Spleen (tissue), 11 donors: ENCODE measurements at regions not wholly inside any gene's neighbourhood (a gene's known extent, or its start where the extent isn't known, plus 50 kb on each side); places are given as distances from the start of the nearest gene placed in this dataset.

Experiments used
- DNase-seq: peaks from one replicate; pipeline ENCODE4 v3.0.0-alpha.2; 2020
- H3K27ac ChIP-seq, 8 donors: fragments of 200-600 bp; sonication (generic) in 7 of 8; 1 replicate in 4 of 8; 2 replicates in 4 of 8; pipeline versions ENCODE4 v1.5.0 to v1.8.0; 2016 to 2021; ENCODE audit warnings: inconsistent platforms in 4 of 8, mild to moderate bottlenecking in 4 of 8, moderate library complexity in 1 of 8
- H3K27me3 ChIP-seq, 7 donors: fragments of 200-600 bp; sonication (generic) in 6 of 7; replicated peaks in 1 of 7; 1 replicate in 4 of 7; 2 replicates in 3 of 7; pipeline versions ENCODE4 v1.5.0 to v1.8.0; 2016 to 2021; ENCODE audit warnings: inconsistent platforms in 3 of 7, mild to moderate bottlenecking in 1 of 7
- H3K36me3 ChIP-seq, 6 donors: fragments of 200-600 bp; sonication (generic) in 5 of 6; 1 replicate in 4 of 6; 2 replicates in 2 of 6; pipeline versions ENCODE4 v1.5.0 to v1.8.0; 2016 to 2021; ENCODE audit warnings: inconsistent platforms in 2 of 6
- H3K4me1 ChIP-seq, 6 donors: fragments of 200-600 bp; sonication (generic) in 5 of 6; 1 replicate in 3 of 6; 2 replicates in 3 of 6; pipeline versions ENCODE4 v1.5.0 to v1.8.0; 2016 to 2021; ENCODE audit warnings: inconsistent platforms in 3 of 6
- H3K4me3 ChIP-seq, 8 donors: fragments of 200-600 bp; sonication (generic) in 7 of 8; 1 replicate in 4 of 8; 2 replicates in 4 of 8; pipeline versions ENCODE4 v1.5.0 to v1.8.0; 2016 to 2021; ENCODE audit warnings: inconsistent platforms in 4 of 8, mild to moderate bottlenecking in 4 of 8, moderate library complexity in 2 of 8
- H3K9me3 ChIP-seq, 8 donors: fragments of 200-600 bp; sonication (generic) in 7 of 8; 1 replicate in 4 of 8; 2 replicates in 4 of 8; pipeline versions ENCODE4 v1.5.0 to v1.8.0; 2016 to 2021; ENCODE audit warnings: inconsistent platforms in 4 of 8
- CTCF ChIP-seq, 11 experiments: fragments of 200-600 bp in 7 of 11; fragments of 450-650 bp in 4 of 11; sonication (generic) in 4 of 11; IDR thresholded peaks in 8 of 11; conservative IDR thresholded peaks in 3 of 11; 1 replicate in 7 of 11; 2 replicates in 4 of 11; pipeline versions ENCODE4 v1.4.0 to v1.8.0; 2016 to 2021; ENCODE audit warnings: antibody characterized with exemption in 11 of 11, inconsistent platforms in 4 of 11, mild to moderate bottlenecking in 1 of 11
- POLR2A ChIP-seq, 3 donors: fragments of 450-650 bp; IDR thresholded peaks; one replicate each; pipeline ENCODE4 v1.5.1; 2017; ENCODE audit warnings: antibody characterized with exemption in 3 of 3, mild to moderate bottlenecking in 1 of 3
- POLR2AphosphoS5 ChIP-seq, 3 donors: sonication (generic); formaldehyde crosslinking; IDR thresholded peaks; one replicate each; pipeline ENCODE4 v1.5.1; 2017; ENCODE audit warnings: antibody characterized with exemption in 3 of 3
- WGBS, 5 donors: extraction: QIAGEN DNeasy Blood & Tissue Kit in 3 of 5; methylation state at CpG; one replicate each; pipeline versions ENCODE4 v1.1.5 to v1.1.7; 2013 to 2018; 5-methylcytosine and 5-hydroxymethylcytosine counted together
- intact Hi-C: fragments of 100-400 bp; cut with DNase I; formaldehyde crosslinking; loops from one replicate; pipeline ENCODE4 v1.15.0; 2023; ENCODE audit warnings: low total_unique reads
- donor health status: healthy with polysubstance abuse.
- donor health status: DM: no; HTN: no; CAD: no; lungs with moderate emphysema.
- donor health status: DM: no; HTN: no; CAD: no.
- donor health status: Bipolar disorder and iron deficiency.
- donor health status: healthy.
- donor health status: DM: no; HTN: no; CAD: no.
- donor health status: DM: yes; HTN: yes; CAD: no.

- WGBS, 5 donors = 76 to 85% (median 81%) methylated on average over 9 of the region's 9 CpGs
These were observed 126.0 kb downstream of the FOXD1 start for GRCh38 chr5:73322437-73323076.

GRCh38 chr5:73321757-73322436, 126.7 kb downstream of the FOXD1 start:
- TF ChIP-seq CTCF (IDR thresholded peaks at IDR 0.05 in 8 of 11, conservative IDR thresholded peaks at IDR 0.05 in 3 of 11) (no peak), POLR2A (IDR thresholded peaks at IDR 0.05) (no peak), POLR2AphosphoS5 (IDR thresholded peaks at IDR 0.05) (no peak)
- DNase-seq = no peak
- intact Hi-C loops = no loop called here
- no peak overlapping the region for H3K4me3 ChIP-seq
- H3K9me3 ChIP-seq = no peaks in the 10 kb centered on the region
- H3K36me3 ChIP-seq = no peaks in the 10 kb centered on the region
- no peak overlapping the region for H3K27ac ChIP-seq
- peaks cover 0 to 74% (median 7%) of the 10 kb centered on the region in 7 donors for H3K27me3 ChIP-seq
- WGBS, 5 donors = 64 to 80% (median 73%) methylated on average over 5 of the region's 5 CpGs
- no peaks in the 10 kb centered on the region for H3K4me1 ChIP-seq

More at GRCh38 chr5:73322437-73323076, 126.0 kb downstream of the FOXD1 start:
- intact Hi-C loops = no loop called here
- Histone ChIP-seq H3K4me1 (no peaks in the 10 kb centered on the region), H3K27ac (no peak overlapping the region), H3K4me3 (no peak overlapping the region), H3K9me3 (no peaks in the 10 kb centered on the region), H3K27me3 (peaks cover 0 to 68% (median 7%) of the 10 kb centered on the region in 7 donors), H3K36me3 (no peaks in the 10 kb centered on the region)
- no peak for DNase-seq
- no peak for TF ChIP-seq POLR2AphosphoS5 (IDR thresholded peaks at IDR 0.05)
- no peak for TF ChIP-seq CTCF (IDR thresholded peaks at IDR 0.05 in 8 of 11, conservative IDR thresholded peaks at IDR 0.05 in 3 of 11)
- no peak for TF ChIP-seq POLR2A (IDR thresholded peaks at IDR 0.05)

GRCh38 chr5:73319036-73319435, 129.5 kb downstream of the FOXD1 start:
- H3K4me3 ChIP-seq = no peak overlapping the region
- WGBS, 5 donors = 71 to 78% (median 76%) methylated on average over 6 of the region's 6 CpGs
- no peaks in the 10 kb centered on the region for H3K36me3 ChIP-seq
- no peak for DNase-seq
- no peaks in the 10 kb centered on the region for H3K4me1 ChIP-seq
- peaks cover 0 to 91% (median 23%) of the 10 kb centered on the region in 7 donors for H3K27me3 ChIP-seq
- TF ChIP-seq POLR2AphosphoS5 (IDR thresholded peaks at IDR 0.05) (no peak), POLR2A (IDR thresholded peaks at IDR 0.05) (no peak), CTCF (IDR thresholded peaks at IDR 0.05 in 8 of 11, conservative IDR thresholded peaks at IDR 0.05 in 3 of 11) (no peak)
- no peak overlapping the region for H3K27ac ChIP-seq
- intact Hi-C loops = no loop called here
- no peaks in the 10 kb centered on the region for H3K9me3 ChIP-seq

- H3K9me3 ChIP-seq = no peaks in the 10 kb centered on the region
- WGBS, 5 donors = 58 to 76% (median 66%) methylated on average over 1 of the region's 1 CpG
- H3K27me3 ChIP-seq = peaks cover 0 to 94% (median 28%) of the 10 kb centered on the region in 7 donors
- no peaks in the 10 kb centered on the region for H3K36me3 ChIP-seq
- H3K27ac ChIP-seq = no peak overlapping the region
- intact Hi-C loops = no loop called here
- DNase-seq = no peak
- H3K4me3 ChIP-seq = no peak overlapping the region
- TF ChIP-seq POLR2AphosphoS5 (IDR thresholded peaks at IDR 0.05) (no peak), POLR2A (IDR thresholded peaks at IDR 0.05) (no peak), CTCF (IDR thresholded peaks at IDR 0.05 in 8 of 11, conservative IDR thresholded peaks at IDR 0.05 in 3 of 11) (no peak)
- H3K4me1 ChIP-seq = no peaks in the 10 kb centered on the region
These were observed 130.3 kb downstream of the FOXD1 start for GRCh38 chr5:73318308-73318719.
